ENCODE measurements at regions not wholly inside any gene's neighbourhood (a gene's known extent, or its start where the extent isn't known, plus 50 kb on each side); places are given as distances from the start of the nearest gene placed in this dataset.

DNA sequence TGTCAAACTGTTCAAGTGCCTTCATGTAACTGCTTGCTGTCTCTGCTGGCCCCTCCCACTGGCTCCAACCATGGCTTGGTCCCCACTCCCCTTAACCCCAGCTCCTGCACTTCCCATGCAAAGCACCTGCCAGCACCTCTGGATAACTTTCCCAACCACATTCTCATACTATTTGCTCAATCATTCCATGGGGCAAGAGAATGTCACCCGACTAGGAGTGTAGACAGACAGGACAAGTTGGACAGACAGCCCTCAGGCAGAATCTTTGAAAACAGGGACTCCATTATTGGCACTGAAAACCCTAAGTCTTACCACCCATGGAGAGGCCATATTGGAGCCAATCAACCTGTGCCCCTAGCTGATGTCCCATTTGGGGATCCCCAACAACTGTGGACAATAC lies 246.5 kb downstream of the RPLP1 start:
- TF ChIP-seq, protein P1, sequence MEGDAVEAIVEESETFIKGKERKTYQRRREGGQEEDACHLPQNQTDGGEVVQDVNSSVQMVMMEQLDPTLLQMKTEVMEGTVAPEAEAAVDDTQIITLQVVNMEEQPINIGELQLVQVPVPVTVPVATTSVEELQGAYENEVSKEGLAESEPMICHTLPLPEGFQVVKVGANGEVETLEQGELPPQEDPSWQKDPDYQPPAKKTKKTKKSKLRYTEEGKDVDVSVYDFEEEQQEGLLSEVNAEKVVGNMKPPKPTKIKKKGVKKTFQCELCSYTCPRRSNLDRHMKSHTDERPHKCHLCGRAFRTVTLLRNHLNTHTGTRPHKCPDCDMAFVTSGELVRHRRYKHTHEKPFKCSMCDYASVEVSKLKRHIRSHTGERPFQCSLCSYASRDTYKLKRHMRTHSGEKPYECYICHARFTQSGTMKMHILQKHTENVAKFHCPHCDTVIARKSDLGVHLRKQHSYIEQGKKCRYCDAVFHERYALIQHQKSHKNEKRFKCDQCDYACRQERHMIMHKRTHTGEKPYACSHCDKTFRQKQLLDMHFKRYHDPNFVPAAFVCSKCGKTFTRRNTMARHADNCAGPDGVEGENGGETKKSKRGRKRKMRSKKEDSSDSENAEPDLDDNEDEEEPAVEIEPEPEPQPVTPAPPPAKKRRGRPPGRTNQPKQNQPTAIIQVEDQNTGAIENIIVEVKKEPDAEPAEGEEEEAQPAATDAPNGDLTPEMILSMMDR (IDR thresholded peaks at IDR 0.05): no peak
- TF ChIP-seq POLR2A (IDR thresholded peaks at IDR 0.05) (no peak), POLR2AphosphoS5 (IDR thresholded peaks at IDR 0.05) (no peak)

Measured in sigmoid colon (tissue), 4 donors.